GM23338 (cell line): ENCODE measurements at regions not wholly inside any gene's neighbourhood (a gene's known extent, or its start where the extent isn't known, plus 50 kb on each side); places are given as distances from the start of the nearest gene placed in this dataset.

Experiments used
- ATAC-seq: fragments of 200-7000 bp; cut with Tn5 transposase; 3 replicates; pipeline ENCODE4 v1.9.1; 2020
- DNase-seq: peaks from one replicate; pipeline ENCODE4 v3.0.0-alpha.2; 2015; ENCODE audit warnings: low spot score
- H2AFZ ChIP-seq: fragments of 200-600 bp; sonication (generic); 2 replicates; pipeline ENCODE4 v1.8.0; 2016; ENCODE audit warnings: antibody characterized with exemption, mild to moderate bottlenecking, moderate library complexity
- H3F3A ChIP-seq: fragments of 200-600 bp; sonication (generic); replicated peaks from 2 replicates; pipeline ENCODE4 v1.8.0; 2017; ENCODE audit warnings: antibody characterized with exemption, mixed run types, low read depth
- H3K27ac ChIP-seq: fragments of 200-600 bp; sonication (generic); 2 replicates; pipeline ENCODE4 v1.6.1; 2016; ENCODE audit warnings: low read depth
- H3K27me3 ChIP-seq: fragments of 200-600 bp; sonication (generic); 2 replicates; pipeline ENCODE4 v1.8.0; 2016; ENCODE audit warnings: mild to moderate bottlenecking, mixed run types, moderate library complexity; ENCODE audit not compliant: insufficient read depth
- H3K36me3 ChIP-seq: fragments of 200-600 bp; sonication (generic); 2 replicates; pipeline ENCODE4 v1.8.0; 2016; ENCODE audit warnings: mild to moderate bottlenecking; ENCODE audit not compliant: insufficient read depth
- H3K4me1 ChIP-seq: fragments of 200-600 bp; sonication (generic); 2 replicates; pipeline ENCODE4 v1.8.0; 2016; ENCODE audit warnings: mild to moderate bottlenecking, moderate library complexity; ENCODE audit not compliant: insufficient read depth
- H3K4me2 ChIP-seq: fragments of 200-600 bp; sonication (generic); 2 replicates; pipeline ENCODE4 v1.7.1; 2017; ENCODE audit warnings: mixed run types
- H3K4me3 ChIP-seq: fragments of 200-600 bp; sonication (generic); 2 replicates; pipeline ENCODE4 v1.6.1; 2016; ENCODE audit warnings: mixed run types
- H3K79me2 ChIP-seq: fragments of 200-600 bp; sonication (generic); replicated peaks from 2 replicates; pipeline ENCODE4 v1.8.0; 2017; ENCODE audit warnings: mild to moderate bottlenecking; ENCODE audit not compliant: insufficient read depth
- H3K9me2 ChIP-seq: fragments of 200-600 bp; sonication (generic); 2 replicates; pipeline ENCODE4 v1.8.0; 2017; ENCODE audit not compliant: insufficient read depth
- H4K20me1 ChIP-seq: fragments of 200-600 bp; sonication (generic); replicated peaks from 2 replicates; pipeline ENCODE4 v1.8.0; 2017; ENCODE audit warnings: mild to moderate bottlenecking; ENCODE audit not compliant: insufficient read depth
- H3K27ac Mint-ChIP-seq: 2 replicates; pipeline ENCODE4 v1.8.0; 2020; ENCODE audit warnings: inconsistent platforms, mild to moderate bottlenecking, moderate library complexity, mixed read lengths
- H3K27me3 Mint-ChIP-seq: 3 replicates; pipeline ENCODE4 v1.8.0; 2022; ENCODE audit warnings: low read depth, mild to moderate bottlenecking, moderate library complexity, mixed read lengths, inconsistent platforms; ENCODE audit not compliant: insufficient read depth, poor library complexity
- H3K36me3 Mint-ChIP-seq: 3 replicates; pipeline ENCODE4 v1.8.0; 2021; ENCODE audit warnings: low read depth, mild to moderate bottlenecking, inconsistent platforms, moderate library complexity, mixed read lengths
- H3K4me1 Mint-ChIP-seq: 3 replicates; pipeline ENCODE4 v1.8.0; 2020; ENCODE audit warnings: mild to moderate bottlenecking, inconsistent platforms, mixed read lengths
- H3K4me3 Mint-ChIP-seq: 3 replicates; pipeline ENCODE4 v1.8.0; 2021; ENCODE audit warnings: moderate library complexity, mild to moderate bottlenecking, inconsistent platforms, mixed read lengths
- H3K9me3 Mint-ChIP-seq: 3 replicates; pipeline ENCODE4 v1.8.0; 2020; ENCODE audit warnings: moderate library complexity, mild to moderate bottlenecking, inconsistent platforms, mixed read lengths
- CREB1 ChIP-seq: fragments of 250-450 bp; sonication (Bioruptor Pico); IDR thresholded peaks from 2 replicates; pipeline ENCODE4 v1.5.0; 2020; ENCODE audit warnings: low read depth, mild to moderate bottlenecking, moderate library complexity
- CTCF ChIP-seq, 2 experiments: fragments of 200-600 bp in 1 of 2; sonication (generic) in 1 of 2; conservative IDR thresholded peaks; 2 replicates each; pipeline versions ENCODE4 v1.5.1 to v1.6.1; 2016 to 2017; ENCODE audit warnings: antibody characterized with exemption in 2 of 2, low read depth in 2 of 2, mild to moderate bottlenecking in 2 of 2, moderate library complexity in 1 of 2
- ETS1 ChIP-seq: IDR thresholded peaks from 2 replicates; pipeline ENCODE4 v1.6.1; 2016; ENCODE audit warnings: antibody characterized with exemption
- EZH2 ChIP-seq: fragments of 200-600 bp; sonication (generic); IDR thresholded peaks from one replicate; pipeline ENCODE4 v1.8.0; 2017; ENCODE audit warnings: antibody characterized with exemption, mild to moderate bottlenecking, low read depth; ENCODE audit not compliant: unreplicated experiment
- EZH2phosphoT487 ChIP-seq: fragments of 200-600 bp; sonication (generic); IDR thresholded peaks from one replicate; pipeline ENCODE4 v1.8.1; 2018; ENCODE audit warnings: antibody characterized with exemption; ENCODE audit not compliant: unreplicated experiment
- JUNB ChIP-seq: IDR thresholded peaks from one replicate; pipeline ENCODE4 v1.6.1; 2016; ENCODE audit warnings: antibody characterized with exemption; ENCODE audit not compliant: unreplicated experiment
- NANOG ChIP-seq: IDR thresholded peaks from 2 replicates; pipeline ENCODE4 v1.6.1; 2016; ENCODE audit warnings: antibody characterized with exemption, borderline replicate concordance
- POLR2AphosphoS5 ChIP-seq: IDR thresholded peaks from 2 replicates; pipeline ENCODE4 v1.6.1; 2016; ENCODE audit warnings: antibody characterized with exemption, low read depth
- REST ChIP-seq: IDR thresholded peaks from one replicate; pipeline ENCODE4 v1.6.1; 2018; ENCODE audit warnings: antibody characterized with exemption; ENCODE audit not compliant: unreplicated experiment
- STAT1 ChIP-seq: IDR thresholded peaks from one replicate; pipeline ENCODE4 v1.6.1; 2016; ENCODE audit warnings: antibody characterized with exemption; ENCODE audit not compliant: unreplicated experiment
- ZNF114 ChIP-seq: fragments of 250-450 bp; sonication (Bioruptor Pico); IDR thresholded peaks from 2 replicates; pipeline ENCODE4 v1.5.0; 2020; ENCODE audit warnings: mild to moderate bottlenecking, moderate library complexity
- ZNF331 ChIP-seq: fragments of 250-450 bp; sonication (Bioruptor Pico); IDR thresholded peaks from 2 replicates; pipeline ENCODE4 v1.5.0; 2020; ENCODE audit warnings: low read depth, mild to moderate bottlenecking, moderate library complexity
- ZNF462 ChIP-seq: fragments of 250-450 bp; sonication (Bioruptor Pico); IDR thresholded peaks from 2 replicates; pipeline ENCODE4 v1.5.0; 2020; ENCODE audit warnings: mild to moderate bottlenecking, moderate library complexity

GRCh38 chr19:31570718-31571117, 221.5 kb upstream of the TSHZ3 start:
- Mint-ChIP-seq H3K27ac (no peak overlapping the region), H3K9me3 (peaks cover 3% of the 10 kb centered on the region; the same call in 1 of the 3 replicates), H3K27me3 (peaks cover 3% of the 10 kb centered on the region), H3K36me3 (no peaks in the 10 kb centered on the region), H3K4me1 (peaks cover 23% of the 10 kb centered on the region; the same call in 2 of the 3 replicates), H3K4me3 (no peak overlapping the region)
- Histone ChIP-seq H3K4me1 (peaks cover 6% of the 10 kb centered on the region; the same call in 1 of the 2 replicates), H3K9me2 (peaks cover 5% of the 10 kb centered on the region; the same call in 1 of the 2 replicates), H3K27me3 (no peaks in the 10 kb centered on the region), H4K20me1 (no peaks in the 10 kb centered on the region), H3K4me2 (no peak overlapping the region), H3F3A (no peaks in the 10 kb centered on the region), H3K36me3 (no peaks in the 10 kb centered on the region), H2AFZ (peak overlapping the region; percentile 34; the same call in 1 of the 2 replicates), H3K27ac (no peak overlapping the region), H3K79me2 (no peaks in the 10 kb centered on the region), H3K4me3 (no peak overlapping the region)
- ATAC-seq, result no peak
- TF ChIP-seq EZH2phosphoT487, result no peak
- TF ChIP-seq ZNF462, result no peak
- no peak for TF ChIP-seq CREB1 (CRISPR knock-in tag)
- TF ChIP-seq STAT1, result no peak
- no peak for TF ChIP-seq ETS1
- no peak for TF ChIP-seq EZH2
- TF ChIP-seq ZNF114, result no peak
- TF ChIP-seq NANOG, result no peak
- no peak for TF ChIP-seq CTCF (conservative IDR thresholded peaks at IDR 0.05; ENCODE audit: low read depth in 2 of 2)
- TF ChIP-seq POLR2AphosphoS5, result no peak
- TF ChIP-seq REST, result no peak
- TF ChIP-seq JUNB, result no peak
- no peak for TF ChIP-seq ZNF331 (CRISPR knock-in tag)
- DNase-seq, result no peak
